Immature natural killer cell (primary cell): ENCODE measurements at regions not wholly inside any gene's neighbourhood (a gene's known extent, or its start where the extent isn't known, plus 50 kb on each side); places are given as distances from the start of the nearest gene placed in this dataset.
"Not testable (repeated sequence)": the region's sequence is repeated elsewhere in the genome, so short reads cannot be mapped to it uniquely, and the experiment has no call there.

Source experiments
- DNase-seq, 3 donors: peaks; one replicate each; pipeline ENCODE4 v3.0.0; 2022; ENCODE audit warnings: mixed read lengths in 1 of 3
- H3K27ac Mint-ChIP-seq, 6 donors: one replicate each; pipeline ENCODE4 v1.8.0; 2020; ENCODE audit warnings: mixed read lengths in 6 of 6, mild to moderate bottlenecking in 5 of 6, inconsistent platforms in 4 of 6, moderate library complexity in 3 of 6
- H3K27me3 Mint-ChIP-seq, 3 donors: one replicate each; pipeline ENCODE4 v1.8.0; 2020 to 2021; ENCODE audit warnings: low read depth in 3 of 3, mild to moderate bottlenecking in 3 of 3, mixed read lengths in 3 of 3, moderate library complexity in 3 of 3, inconsistent platforms in 1 of 3
- H3K36me3 Mint-ChIP-seq, 3 donors: one replicate each; pipeline ENCODE4 v1.8.0; 2020; ENCODE audit warnings: mixed read lengths in 3 of 3, inconsistent platforms in 2 of 3, mild to moderate bottlenecking in 2 of 3
- H3K4me1 Mint-ChIP-seq, 2 donors: one replicate each; pipeline ENCODE4 v1.8.0; 2020; ENCODE audit warnings: inconsistent platforms in 2 of 2, mild to moderate bottlenecking in 2 of 2, mixed read lengths in 2 of 2, moderate library complexity in 1 of 2
- H3K4me3 Mint-ChIP-seq, 5 donors: one replicate each; pipeline ENCODE4 v1.8.0; 2020; ENCODE audit warnings: mild to moderate bottlenecking in 5 of 5, mixed read lengths in 5 of 5, inconsistent platforms in 3 of 5, moderate library complexity in 3 of 5
- H3K9me3 Mint-ChIP-seq, 6 donors: one replicate each; pipeline ENCODE4 v1.8.0; 2020; ENCODE audit warnings: mild to moderate bottlenecking in 6 of 6, mixed read lengths in 6 of 6, inconsistent platforms in 4 of 6, moderate library complexity in 3 of 6

DNA sequence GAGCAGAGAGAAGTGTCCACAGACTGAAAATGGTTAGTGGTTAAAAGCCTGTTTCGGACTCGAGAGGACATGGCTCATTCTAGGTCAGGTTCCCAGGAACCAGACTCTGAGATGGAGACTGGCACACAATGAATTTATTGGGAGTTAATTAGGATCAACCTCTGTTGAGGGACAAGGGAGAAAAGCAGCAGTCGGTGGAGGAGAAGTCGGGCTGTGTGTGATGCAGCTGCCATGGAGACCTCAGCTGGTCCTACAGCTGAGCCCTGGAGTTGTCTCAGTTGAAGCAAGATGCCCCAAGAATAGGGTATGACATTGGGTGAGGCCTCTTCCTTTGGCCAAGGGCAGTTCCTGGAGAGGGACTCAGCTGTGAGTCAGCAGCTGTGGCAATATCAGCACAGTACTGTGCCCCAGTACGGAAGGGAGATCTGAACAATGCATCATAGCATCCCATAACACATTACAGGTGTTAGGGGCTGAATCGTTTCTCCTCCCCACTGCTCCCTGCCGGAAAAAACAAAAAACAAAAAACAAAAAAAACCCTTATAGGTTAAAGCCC lies 105.4 kb downstream of the ABHD5 start:
- no peaks in the 10 kb centered on the region for H3K4me1 Mint-ChIP-seq
- no peaks in the 10 kb centered on the region for H3K9me3 Mint-ChIP-seq
- no peak overlapping the region for H3K27ac Mint-ChIP-seq
- DNase-seq: no peak
- no peak overlapping the region for H3K4me3 Mint-ChIP-seq
- H3K27me3 Mint-ChIP-seq: peaks cover 0 to 5% (median 5%) of the 10 kb centered on the region in 3 donors
- no peaks in the 10 kb centered on the region for H3K36me3 Mint-ChIP-seq

DNA sequence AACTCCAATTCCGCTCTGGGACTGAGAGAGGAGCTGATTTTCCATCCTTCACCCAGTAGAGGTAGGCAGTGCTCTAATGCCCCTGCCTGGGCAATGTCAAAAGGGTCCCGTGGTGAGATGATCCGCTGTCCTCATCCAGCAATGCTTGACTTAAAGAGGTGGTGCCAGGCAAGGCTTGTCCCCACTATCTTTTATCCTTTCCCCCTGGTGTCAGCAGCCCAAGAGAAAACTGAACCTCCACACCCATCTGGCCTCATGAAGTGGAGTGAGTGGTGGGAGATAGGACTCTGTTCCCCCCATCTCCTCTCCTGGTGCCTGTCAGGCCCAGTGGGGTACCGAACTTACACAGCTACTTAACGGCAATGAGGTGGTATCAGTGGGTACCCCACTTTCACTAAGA lies 107.1 kb downstream of the ABHD5 start:
- Mint-ChIP-seq H3K4me1 (no peaks in the 10 kb centered on the region), H3K4me3 (no peak overlapping the region), H3K36me3 (no peaks in the 10 kb centered on the region)

GRCh38 chr3:43810797-43811196 lies 120.1 kb downstream of the ABHD5 start:
- Mint-ChIP-seq H3K27me3 (peaks cover 2 to 12% (median 4%) of the 10 kb centered on the region in 3 donors), H3K9me3 (peaks cover 0 to 5% (median 0%) of the 10 kb centered on the region in 6 donors), H3K36me3 (no peaks in the 10 kb centered on the region), H3K27ac (no peak overlapping the region), H3K4me1 (no peaks in the 10 kb centered on the region), H3K4me3 (no peak overlapping the region)
- DNase-seq: no peak

More for the DNA sequence above, 107.1 kb downstream of the ABHD5 start:
- H3K9me3 Mint-ChIP-seq: no peaks in the 10 kb centered on the region
- peaks cover 0 to 5% (median 2%) of the 10 kb centered on the region in 3 donors for H3K27me3 Mint-ChIP-seq
- DNase-seq: no peak
- no peak overlapping the region for H3K27ac Mint-ChIP-seq

DNA sequence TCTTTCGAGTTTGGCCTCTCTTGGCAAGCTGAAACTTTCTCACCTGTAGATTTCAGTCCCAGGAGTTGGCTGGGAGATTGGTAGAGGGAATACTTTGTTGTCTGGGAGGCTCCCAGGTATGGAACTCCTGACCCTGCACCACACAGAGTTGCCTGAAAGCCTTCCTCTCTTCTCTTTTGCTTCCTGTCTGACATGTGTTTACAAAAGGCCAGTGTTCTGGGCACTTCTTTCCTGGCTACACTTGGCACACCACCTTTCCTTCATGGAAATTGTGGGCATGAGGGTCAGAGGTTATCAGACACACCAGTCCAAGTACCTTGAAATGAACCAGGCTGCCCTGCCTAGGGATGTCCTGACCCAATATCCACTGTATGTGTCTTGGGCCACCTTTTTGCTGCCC lies 123.7 kb downstream of the ABHD5 start:
- Mint-ChIP-seq H3K4me3 (no peak overlapping the region), H3K9me3 (peaks cover 0 to 5% (median 0%) of the 10 kb centered on the region in 6 donors), H3K36me3 (no peaks in the 10 kb centered on the region), H3K4me1 (peaks cover 0 to 5% of the 10 kb centered on the region in 2 donors), H3K27me3 (peaks cover 0 to 5% (median 0%) of the 10 kb centered on the region in 3 donors), H3K27ac (no peak overlapping the region)
- DNase-seq: no peak

DNA sequence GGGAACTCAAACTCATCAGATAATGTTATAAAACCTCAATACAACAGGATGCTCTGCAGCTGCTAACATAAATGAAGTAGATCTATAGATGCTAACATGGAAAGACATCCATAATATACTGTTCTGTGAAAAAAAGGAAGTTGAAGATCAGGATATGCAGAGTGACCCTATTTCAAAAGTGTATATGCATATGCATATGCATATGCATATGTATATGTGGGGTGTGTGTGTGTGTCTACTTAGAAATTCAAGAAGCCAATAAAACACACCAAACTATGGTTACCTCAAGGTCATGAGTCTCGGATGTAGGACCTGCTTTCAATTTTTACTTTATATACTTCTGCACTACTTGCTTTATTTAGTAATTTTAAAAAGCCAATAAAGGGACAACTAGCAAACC lies 125.6 kb downstream of the ABHD5 start:
- peaks cover 0 to 6% (median 0%) of the 10 kb centered on the region in 3 donors for H3K27me3 Mint-ChIP-seq
- H3K4me3 Mint-ChIP-seq: no peak overlapping the region
- H3K36me3 Mint-ChIP-seq: no peaks in the 10 kb centered on the region
- DNase-seq: no peak
- H3K4me1 Mint-ChIP-seq: peaks cover 0 to 5% of the 10 kb centered on the region in 2 donors
- H3K27ac Mint-ChIP-seq: no peak overlapping the region
- H3K9me3 Mint-ChIP-seq: peaks cover 0 to 5% (median 0%) of the 10 kb centered on the region in 6 donors

- no peak overlapping the region for H3K27ac Mint-ChIP-seq
- H3K9me3 Mint-ChIP-seq: peaks cover 0 to 5% (median 0%) of the 10 kb centered on the region in 6 donors
- H3K4me1 Mint-ChIP-seq: peaks cover 0 to 5% of the 10 kb centered on the region in 2 donors
- DNase-seq: no peak
- no peaks in the 10 kb centered on the region for H3K36me3 Mint-ChIP-seq
- no peak overlapping the region for H3K4me3 Mint-ChIP-seq
- peaks cover 0 to 6% (median 2%) of the 10 kb centered on the region in 3 donors for H3K27me3 Mint-ChIP-seq
Observed at GRCh38 chr3:43817064-43817463, 126.3 kb downstream of the ABHD5 start.

DNA sequence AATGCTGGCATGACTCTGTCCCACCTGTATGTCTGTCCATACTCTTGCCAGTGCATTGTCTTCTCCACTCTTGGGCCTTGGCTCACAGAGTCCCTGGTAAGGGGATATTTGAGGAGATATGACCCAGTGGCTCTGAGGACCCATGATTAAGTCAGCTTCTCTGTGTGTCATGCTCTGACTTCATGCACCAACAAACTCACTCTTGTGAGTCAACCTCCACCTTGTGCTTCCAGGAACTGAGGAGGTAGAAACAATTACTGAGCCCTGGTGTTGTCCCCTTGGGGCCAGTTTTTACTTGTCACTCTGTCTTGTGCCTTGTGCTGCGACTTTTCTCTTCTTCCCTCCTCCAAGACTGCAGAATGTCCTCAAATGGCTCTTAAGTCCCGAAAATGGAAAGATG lies 127.1 kb downstream of the ABHD5 start:
- Mint-ChIP-seq H3K27ac (no peak overlapping the region), H3K4me1 (peaks cover 0 to 5% of the 10 kb centered on the region in 2 donors), H3K36me3 (no peaks in the 10 kb centered on the region), H3K4me3 (no peak overlapping the region), H3K9me3 (peaks cover 0 to 5% (median 0%) of the 10 kb centered on the region in 6 donors), H3K27me3 (peaks cover 0 to 8% (median 2%) of the 10 kb centered on the region in 3 donors)
- no peak for DNase-seq

GRCh38 chr3:43818229-43818628 lies 127.5 kb downstream of the ABHD5 start:
- peaks cover 0 to 3% (median 0%) of the 10 kb centered on the region in 6 donors for H3K9me3 Mint-ChIP-seq
- H3K4me3 Mint-ChIP-seq: no peak overlapping the region
- no peak overlapping the region for H3K27ac Mint-ChIP-seq
- no peak for DNase-seq
- peaks cover 0 to 8% (median 2%) of the 10 kb centered on the region in 3 donors for H3K27me3 Mint-ChIP-seq
- H3K36me3 Mint-ChIP-seq: no peaks in the 10 kb centered on the region
- H3K4me1 Mint-ChIP-seq: peaks cover 0 to 5% of the 10 kb centered on the region in 2 donors

DNA sequence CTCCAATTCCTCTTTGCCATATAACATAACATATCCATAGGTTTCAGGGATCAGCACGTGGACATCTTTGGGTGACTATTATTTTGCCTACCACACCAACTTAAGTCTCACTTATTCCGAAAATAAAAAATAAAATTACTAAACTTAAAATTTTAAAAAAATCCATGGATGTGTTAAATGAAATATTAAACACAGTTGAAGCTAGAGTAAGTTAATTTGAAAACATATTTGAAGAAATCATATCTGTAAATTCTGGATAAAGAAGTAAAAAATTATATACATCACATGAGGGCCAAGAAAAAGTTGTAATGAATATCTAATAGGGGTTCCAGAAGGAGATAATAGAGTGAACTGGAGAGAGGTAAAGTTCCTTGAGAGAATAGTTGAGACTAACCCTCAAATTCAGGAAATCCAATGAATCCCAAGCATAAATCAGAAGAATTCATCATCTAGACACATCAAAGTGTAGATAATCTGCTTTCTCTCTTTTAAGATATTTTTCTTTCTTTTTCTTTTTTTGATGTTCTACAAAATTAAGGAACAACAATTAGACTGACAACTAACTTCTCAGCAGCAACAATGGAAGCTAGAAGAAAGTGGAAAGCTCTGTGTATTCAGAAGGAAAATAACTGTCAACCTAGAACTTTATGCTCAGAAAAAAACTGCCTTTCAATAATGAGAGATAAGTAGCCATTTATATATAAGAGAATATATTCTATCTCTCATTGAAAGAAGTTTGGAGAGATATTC lies 147.4 kb downstream of the ABHD5 start:
- peaks cover 0 to 7% (median 3%) of the 10 kb centered on the region in 3 donors for H3K36me3 Mint-ChIP-seq
- H3K4me3 Mint-ChIP-seq: no peak overlapping the region
- DNase-seq: no peak
- H3K27ac Mint-ChIP-seq: no peak overlapping the region
- no peaks in the 10 kb centered on the region for H3K4me1 Mint-ChIP-seq
- H3K9me3 Mint-ChIP-seq: peaks cover 1 to 17% (median 8%) of the 10 kb centered on the region in 6 donors
- peaks cover 3 to 15% (median 11%) of the 10 kb centered on the region in 3 donors for H3K27me3 Mint-ChIP-seq

GRCh38 chr3:43838877-43839276 lies 148.1 kb downstream of the ABHD5 start:
- peaks cover 3 to 12% (median 11%) of the 10 kb centered on the region in 3 donors for H3K27me3 Mint-ChIP-seq
- H3K4me1 Mint-ChIP-seq: no peaks in the 10 kb centered on the region
- DNase-seq: no peak
- H3K4me3 Mint-ChIP-seq: no peak overlapping the region
- H3K27ac Mint-ChIP-seq: no peak overlapping the region
- H3K9me3 Mint-ChIP-seq: peaks cover 1 to 17% (median 8%) of the 10 kb centered on the region in 6 donors
- H3K36me3 Mint-ChIP-seq: peaks cover 0 to 7% (median 3%) of the 10 kb centered on the region in 3 donors

DNA sequence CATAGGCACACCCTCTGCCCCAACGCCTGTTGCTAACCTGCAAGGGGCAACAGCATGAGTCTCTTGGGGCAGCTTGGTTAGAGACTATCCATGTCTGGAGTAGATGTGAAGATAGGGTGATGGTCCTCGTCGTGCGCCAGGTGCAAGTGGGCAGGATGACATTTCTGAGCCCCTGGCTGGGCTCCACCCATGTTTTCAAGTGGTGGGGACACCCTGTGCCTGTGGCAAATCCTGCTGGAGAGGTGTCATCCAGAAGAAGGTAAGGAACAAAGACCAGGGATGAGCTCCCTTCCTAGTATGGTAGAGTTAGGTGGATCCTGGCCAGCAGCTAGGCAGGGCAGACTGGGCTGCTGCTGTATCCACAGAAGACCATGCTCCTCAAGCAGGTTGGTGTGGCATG lies 152.6 kb downstream of the ABHD5 start:
- H3K9me3 Mint-ChIP-seq: peaks cover 5 to 31% (median 11%) of the 10 kb centered on the region in 6 donors

GRCh38 chr3:43844757-43845156 lies 154.0 kb downstream of the ABHD5 start:
- Mint-ChIP-seq H3K27ac (no peak overlapping the region), H3K27me3 (peaks cover 4 to 20% (median 12%) of the 10 kb centered on the region in 3 donors), H3K4me1 (no peaks in the 10 kb centered on the region), H3K36me3 (peaks cover 0 to 7% (median 0%) of the 10 kb centered on the region in 3 donors), H3K4me3 (no peak overlapping the region), H3K9me3 (peaks cover 7 to 23% (median 10%) of the 10 kb centered on the region in 6 donors)
- no peak for DNase-seq

More for the DNA sequence above, 152.6 kb downstream of the ABHD5 start:
- Mint-ChIP-seq H3K36me3 (peaks cover 0 to 7% (median 0%) of the 10 kb centered on the region in 3 donors), H3K27ac (no peak overlapping the region), H3K27me3 (peaks cover 4 to 19% (median 10%) of the 10 kb centered on the region in 3 donors), H3K4me1 (no peaks in the 10 kb centered on the region), H3K4me3 (no peak overlapping the region)
- no peak for DNase-seq

GRCh38 chr3:43845553-43845952 lies 154.8 kb downstream of the ABHD5 start:
- Mint-ChIP-seq H3K27me3 (peaks cover 4 to 20% (median 12%) of the 10 kb centered on the region in 3 donors), H3K9me3 (peaks cover 7 to 23% (median 10%) of the 10 kb centered on the region in 6 donors)
- not testable (repeated sequence) for H3K4me3 Mint-ChIP-seq, DNase-seq, H3K27ac Mint-ChIP-seq, H3K4me1 Mint-ChIP-seq, H3K36me3 Mint-ChIP-seq

DNA sequence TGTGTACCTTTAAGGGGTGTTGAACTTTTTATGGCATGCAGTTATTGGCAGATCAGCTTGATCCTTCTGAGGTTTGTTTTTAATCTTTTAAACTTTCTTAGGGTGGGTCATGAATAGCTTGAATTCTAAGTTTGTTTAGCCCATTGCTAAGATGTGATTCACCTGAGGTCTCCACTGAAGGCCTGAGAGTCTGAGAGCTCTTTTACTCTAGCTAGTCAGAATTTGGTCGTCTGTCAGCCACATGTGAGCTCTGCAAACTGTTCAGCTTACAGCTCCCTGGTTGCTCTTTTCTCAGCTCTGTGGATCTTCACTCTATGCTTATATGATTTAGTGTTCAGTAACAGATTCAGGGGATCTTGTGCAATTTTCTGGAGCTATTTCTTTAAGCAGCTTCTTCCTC lies 161.3 kb downstream of the ABHD5 start:
- H3K4me1 Mint-ChIP-seq: no peaks in the 10 kb centered on the region
- no peak for DNase-seq
- no peaks in the 10 kb centered on the region for H3K36me3 Mint-ChIP-seq
- no peak overlapping the region for H3K27ac Mint-ChIP-seq
- no peak overlapping the region for H3K4me3 Mint-ChIP-seq
- H3K27me3 Mint-ChIP-seq: peaks cover 4 to 10% (median 5%) of the 10 kb centered on the region in 3 donors
- H3K9me3 Mint-ChIP-seq: peaks cover 0 to 7% (median 3%) of the 10 kb centered on the region in 6 donors
